Vagina (tissue), 2 donors: ENCODE measurements at regions not wholly inside any gene's neighbourhood (a gene's known extent, or its start where the extent isn't known, plus 50 kb on each side); places are given as distances from the start of the nearest gene placed in this dataset.

Experiments
- POLR2A ChIP-seq, 2 donors: fragments of 450-650 bp; IDR thresholded peaks; one replicate each; pipeline ENCODE4 v1.6.1; 2017; ENCODE audit warnings: antibody characterized with exemption in 2 of 2, mild to moderate bottlenecking in 2 of 2, moderate library complexity in 2 of 2
- TF ChIP-seq, protein P1 (sequence below), 3 experiments: fragments of 450-650 bp in 2 of 3; fragments of 200-600 bp in 1 of 3; sonication (generic) in 1 of 3; IDR thresholded peaks; one replicate each; pipeline ENCODE4 v1.5.1; 2017 to 2019; ENCODE audit warnings: antibody characterized with exemption in 3 of 3, mild to moderate bottlenecking in 2 of 3, moderate library complexity in 2 of 3

DNA sequence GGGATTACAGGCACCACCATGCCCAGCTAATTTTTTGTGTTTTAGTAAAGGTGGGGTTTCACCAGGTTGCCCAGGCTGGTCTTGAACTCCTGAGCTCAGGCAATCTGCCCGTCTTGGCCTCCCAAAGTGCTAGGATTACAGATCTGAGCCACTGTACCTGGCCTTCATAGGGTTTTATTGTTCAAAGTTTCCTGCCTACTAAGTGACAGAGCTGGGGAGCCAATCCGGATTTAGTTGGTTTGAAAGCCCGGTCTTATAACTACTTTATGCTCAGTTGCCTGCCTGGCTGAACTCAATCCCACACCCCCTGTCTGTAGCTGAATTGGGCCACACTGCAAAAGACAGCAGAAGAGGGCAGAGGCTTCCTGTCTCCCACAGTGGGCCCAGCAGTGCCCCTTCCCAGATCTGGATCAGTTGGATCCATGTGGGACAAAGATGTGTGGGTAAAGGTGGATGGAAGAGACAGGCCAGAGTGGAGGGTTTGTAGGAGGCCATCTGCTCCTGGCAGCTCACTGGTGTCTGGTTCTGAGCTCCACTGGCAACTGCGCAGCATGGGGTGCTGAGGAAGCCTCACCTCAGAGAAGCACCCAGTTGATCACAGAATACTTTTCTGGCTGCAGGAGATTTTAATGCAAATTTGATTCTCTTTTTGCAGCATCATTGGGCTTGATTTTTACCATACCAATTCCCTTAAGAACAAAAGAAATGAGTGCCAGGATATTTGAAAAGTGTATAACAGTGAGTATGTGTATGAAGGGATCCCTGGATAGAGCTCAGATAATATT is 144.9 kb downstream of the DDX1 start:
- TF ChIP-seq, protein P1, sequence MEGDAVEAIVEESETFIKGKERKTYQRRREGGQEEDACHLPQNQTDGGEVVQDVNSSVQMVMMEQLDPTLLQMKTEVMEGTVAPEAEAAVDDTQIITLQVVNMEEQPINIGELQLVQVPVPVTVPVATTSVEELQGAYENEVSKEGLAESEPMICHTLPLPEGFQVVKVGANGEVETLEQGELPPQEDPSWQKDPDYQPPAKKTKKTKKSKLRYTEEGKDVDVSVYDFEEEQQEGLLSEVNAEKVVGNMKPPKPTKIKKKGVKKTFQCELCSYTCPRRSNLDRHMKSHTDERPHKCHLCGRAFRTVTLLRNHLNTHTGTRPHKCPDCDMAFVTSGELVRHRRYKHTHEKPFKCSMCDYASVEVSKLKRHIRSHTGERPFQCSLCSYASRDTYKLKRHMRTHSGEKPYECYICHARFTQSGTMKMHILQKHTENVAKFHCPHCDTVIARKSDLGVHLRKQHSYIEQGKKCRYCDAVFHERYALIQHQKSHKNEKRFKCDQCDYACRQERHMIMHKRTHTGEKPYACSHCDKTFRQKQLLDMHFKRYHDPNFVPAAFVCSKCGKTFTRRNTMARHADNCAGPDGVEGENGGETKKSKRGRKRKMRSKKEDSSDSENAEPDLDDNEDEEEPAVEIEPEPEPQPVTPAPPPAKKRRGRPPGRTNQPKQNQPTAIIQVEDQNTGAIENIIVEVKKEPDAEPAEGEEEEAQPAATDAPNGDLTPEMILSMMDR (IDR thresholded peaks at IDR 0.05), result no peak
- no peak for TF ChIP-seq POLR2A (IDR thresholded peaks at IDR 0.05)
